NCI-H82 treated with DMSO at 0.1 percent for 48 hours (cell line): ENCODE measurements at regions not wholly inside any gene's neighbourhood (a gene's known extent, or its start where the extent isn't known, plus 50 kb on each side); places are given as distances from the start of the nearest gene placed in this dataset.

Source experiments
- DNase-seq: peaks from one replicate; lab custom pipeline; 2025; ENCODE audit not compliant: unreplicated experiment; lab: John Stamatoyannopoulos, UW

DNA sequence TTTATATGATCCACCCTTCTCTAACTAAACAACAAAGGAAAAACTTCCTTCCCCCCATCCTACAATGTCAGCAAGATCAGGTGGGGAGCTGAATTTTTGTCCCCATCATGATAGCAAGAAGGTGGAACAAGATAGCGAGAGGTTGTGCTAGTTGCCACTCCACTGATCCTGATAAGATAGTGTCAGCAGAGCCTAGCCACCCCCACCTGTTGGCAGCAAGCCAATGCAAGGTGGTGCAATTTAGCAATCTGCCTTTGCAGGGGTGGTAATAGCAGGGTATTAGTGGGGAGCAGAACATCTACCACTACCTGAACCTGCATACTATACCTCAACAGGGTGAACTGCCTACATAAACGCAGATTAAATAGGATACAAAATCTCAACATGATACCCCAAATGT lies 80.2 kb upstream of the MAMLD1 start:
- no peak for DNase-seq

DNA sequence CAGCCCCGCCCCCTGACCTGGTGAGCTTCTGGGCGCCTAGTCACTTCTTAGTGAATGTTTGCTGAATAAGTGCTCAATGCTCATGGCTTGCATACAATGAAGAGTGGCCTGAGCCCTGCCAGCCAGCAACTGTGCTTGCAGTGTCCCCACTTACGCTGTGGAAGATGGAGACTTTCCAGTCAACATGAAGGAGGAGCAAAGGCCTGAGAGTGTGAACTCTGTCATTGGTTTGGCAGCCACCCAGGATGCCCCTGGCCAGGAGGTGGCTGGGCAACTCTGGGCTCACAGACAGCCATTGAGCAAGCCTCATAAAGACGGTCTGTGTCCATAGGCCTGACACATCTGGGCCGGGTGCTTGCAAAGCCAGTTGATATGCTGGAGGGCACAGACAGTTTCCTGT lies 72.1 kb upstream of the MAMLD1 start:
- DNase-seq, result no peak

DNA sequence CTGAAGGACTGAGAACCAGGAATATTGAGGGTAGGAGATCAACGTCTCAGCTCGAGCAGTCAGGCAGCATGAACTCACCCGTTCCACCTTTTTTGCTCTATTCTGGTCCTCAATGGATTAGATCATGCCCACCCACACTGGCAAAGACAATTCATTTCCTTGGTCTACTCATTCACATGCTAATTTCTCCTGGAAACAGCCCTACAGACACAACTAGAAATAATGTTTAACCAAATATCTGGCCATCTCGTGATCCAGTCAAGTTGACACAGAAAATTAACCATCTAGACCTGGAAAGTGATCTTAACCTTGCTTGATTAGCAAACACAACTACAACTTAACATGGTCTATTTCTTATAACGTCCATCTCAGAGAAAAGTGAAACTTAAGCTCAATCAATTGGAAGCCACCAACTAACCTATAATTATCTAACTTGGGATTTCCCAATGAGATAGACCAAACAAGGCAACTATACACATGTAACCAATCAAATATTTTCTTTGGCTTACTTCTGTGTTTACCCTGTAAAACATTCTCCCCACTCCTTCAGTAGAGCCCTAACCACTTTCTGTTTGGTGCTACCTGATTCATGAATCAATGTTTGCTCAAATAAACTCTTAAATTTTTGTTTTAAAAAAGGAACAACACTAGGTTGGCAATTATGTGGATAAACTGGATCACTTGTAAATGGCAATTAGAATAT lies 69.7 kb upstream of the MAMLD1 start:
- no peak for DNase-seq

DNA sequence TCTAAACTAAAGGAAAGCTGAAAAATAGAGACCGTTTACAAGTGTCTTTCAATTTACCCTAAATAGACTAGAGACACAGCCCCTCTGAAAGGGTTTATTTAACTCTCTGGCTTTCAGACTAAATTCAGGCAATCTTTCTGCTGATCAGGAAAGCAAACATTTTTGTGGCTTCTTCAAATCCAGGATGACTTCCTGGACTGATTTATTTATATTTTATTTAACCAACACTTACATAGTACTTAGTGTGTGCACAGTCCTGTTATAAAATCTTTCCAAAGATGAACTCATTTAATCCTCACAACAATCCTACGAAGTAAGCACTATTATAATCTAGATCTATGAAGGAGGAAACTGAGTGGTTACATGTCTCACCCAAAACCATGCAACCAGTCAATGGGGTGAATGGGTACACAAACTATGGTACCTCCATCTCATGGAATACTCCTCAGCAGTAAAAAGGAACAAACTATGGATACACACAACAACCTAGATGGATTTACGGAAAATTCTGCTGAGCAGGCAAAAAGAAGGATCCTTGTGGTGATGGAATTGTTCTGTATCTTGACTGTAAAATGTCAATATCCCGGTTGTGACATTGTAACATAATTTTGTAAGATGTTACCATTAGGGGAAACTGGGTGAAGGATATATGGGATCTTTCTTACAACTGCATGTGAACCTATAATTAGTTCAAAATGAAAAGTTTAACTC lies 64.1 kb upstream of the MAMLD1 start:
- DNase-seq, result no peak

DNA sequence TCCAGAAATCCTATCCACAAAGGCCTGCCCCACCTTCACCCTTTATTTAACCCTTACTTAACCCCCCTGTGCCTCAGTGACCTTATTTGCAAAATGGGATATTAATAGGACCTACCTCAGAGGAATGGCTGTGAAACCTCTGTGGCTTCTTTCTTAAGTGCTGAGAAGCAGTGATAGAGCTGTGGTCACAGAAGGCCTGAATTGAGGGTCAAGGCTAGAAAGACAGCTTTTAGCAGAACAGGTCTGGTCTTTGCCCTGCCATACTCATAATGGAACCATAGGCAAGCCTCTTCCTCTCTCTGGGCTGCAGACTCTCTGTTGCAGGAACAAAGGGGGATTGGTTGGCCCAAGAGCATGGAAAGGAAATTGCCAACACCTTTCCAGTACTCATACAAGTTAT lies 63.5 kb upstream of the MAMLD1 start:
- DNase-seq, result no peak

DNA sequence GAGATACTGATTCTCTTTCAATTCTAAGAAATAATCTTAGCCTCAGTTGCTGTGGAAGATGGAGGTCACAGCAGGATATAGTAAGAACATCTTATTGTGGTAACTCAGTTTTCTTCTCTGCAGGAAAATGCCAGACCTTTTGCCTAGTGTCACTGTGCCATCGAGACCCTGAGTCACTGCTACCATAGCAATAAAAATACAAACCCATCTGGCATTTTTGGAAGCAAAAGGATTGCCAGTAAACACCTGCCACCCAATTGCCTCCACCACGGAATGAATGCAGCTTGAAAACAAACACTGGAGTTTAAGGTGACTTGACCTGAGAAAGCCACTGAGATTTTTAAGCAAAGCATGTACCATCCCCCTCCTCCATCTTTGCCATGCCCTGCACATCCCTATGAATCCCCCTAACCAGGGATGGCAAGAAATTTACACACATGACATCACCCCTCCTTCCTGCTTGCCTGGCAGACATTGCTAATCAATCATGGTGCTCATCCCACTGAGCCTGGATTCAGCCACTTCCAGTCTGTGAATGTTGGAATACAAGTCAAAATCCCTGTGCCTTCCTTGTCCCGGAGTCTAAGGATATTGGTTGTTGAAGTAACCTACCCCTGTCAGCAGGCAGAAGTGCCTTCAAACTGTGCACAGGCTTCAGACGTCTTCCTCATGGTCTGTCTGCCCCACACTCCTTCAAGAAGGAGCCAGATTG lies 59.6 kb upstream of the MAMLD1 start:
- DNase-seq, result no peak

DNA sequence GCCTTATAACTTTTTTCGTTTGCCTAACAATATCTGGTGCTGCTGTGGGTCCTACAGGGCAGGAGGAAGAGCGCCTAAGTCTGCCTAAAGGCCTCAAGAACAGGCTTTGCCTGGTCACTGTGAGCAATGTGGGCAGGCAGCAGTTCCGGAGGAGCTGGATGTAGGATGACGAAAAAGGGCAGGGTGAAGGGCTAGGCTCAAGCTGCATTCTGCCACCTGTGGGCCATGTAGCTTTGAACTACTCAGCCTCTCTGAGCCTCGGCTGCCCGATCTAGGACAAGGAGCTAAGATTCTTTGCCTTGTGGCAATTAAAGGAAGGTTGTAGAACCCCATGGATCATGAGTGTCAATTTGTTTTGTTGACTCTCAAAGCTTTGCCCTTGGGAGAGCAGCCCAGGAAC lies 57.1 kb upstream of the MAMLD1 start:
- DNase-seq, result no peak

DNA sequence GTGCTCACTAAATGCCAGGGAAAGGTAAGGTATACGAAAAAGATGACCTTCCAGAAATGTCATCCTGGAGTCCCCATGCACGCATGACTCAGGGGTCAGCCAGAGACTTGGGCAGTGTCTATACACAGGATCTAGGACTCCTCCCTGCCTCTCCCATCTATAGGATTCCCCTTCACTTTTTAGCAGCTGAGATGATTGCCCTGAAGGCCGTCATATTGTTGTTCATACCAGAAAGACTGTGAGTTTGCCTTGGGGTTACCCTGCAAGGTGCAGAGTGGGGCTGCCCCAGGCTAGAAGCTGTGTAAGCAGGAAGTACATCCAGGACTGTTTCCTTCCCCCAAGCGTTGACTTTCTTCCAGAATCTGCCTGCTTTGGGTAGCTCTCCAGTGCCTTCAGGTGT lies 55.1 kb upstream of the MAMLD1 start:
- no peak for DNase-seq

DNA sequence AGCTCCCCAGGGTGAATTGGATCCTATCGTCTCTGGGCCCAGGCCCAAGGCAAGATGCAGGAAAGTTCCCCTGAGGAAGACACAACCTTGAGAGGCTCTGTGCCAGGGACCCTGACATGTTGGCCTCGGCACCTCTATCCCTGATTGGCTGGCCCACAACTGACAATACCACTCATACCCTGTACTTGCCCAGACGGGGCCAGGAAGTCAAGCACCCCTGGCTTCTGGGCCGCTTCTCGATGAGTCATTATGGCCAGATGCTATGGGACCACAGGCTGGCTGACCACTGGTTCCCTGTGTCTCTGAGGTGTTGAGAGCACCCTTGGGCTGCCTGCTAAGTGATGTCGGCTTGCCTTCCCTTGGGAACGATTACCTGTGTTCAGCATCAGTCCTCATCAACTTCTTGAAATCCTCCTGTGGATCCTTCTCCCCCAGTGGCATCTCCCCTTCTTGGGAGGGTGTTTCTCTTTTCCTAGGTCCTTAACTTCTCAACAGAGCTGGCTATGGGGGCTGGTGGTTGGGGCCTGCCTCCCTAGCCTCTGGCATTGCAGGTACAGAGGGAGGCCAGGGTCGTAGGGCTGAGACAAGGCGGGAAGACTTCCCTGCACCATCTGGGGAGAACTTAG lies 54.5 kb upstream of the MAMLD1 start:
- DNase-seq, result no peak

DNA sequence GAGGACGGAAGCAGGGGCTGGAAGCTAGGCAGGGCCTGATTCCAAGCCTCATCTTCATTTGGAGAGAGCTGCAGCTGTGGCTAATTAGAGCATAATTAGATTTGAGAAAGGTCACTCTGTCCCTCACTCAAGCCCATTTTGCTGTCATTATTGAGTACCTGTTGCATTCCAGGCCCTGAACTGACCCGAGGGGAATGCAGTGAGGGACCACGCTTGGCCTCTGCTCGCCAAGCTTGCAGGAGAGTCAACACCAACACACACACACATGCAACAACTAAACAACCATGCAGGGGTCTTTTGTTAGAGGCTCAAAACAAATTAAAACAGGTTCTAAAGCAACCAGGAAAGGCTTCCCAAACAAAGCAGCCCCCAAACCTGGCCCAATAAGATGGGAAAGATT lies 52.7 kb upstream of the MAMLD1 start:
- no peak for DNase-seq

DNA sequence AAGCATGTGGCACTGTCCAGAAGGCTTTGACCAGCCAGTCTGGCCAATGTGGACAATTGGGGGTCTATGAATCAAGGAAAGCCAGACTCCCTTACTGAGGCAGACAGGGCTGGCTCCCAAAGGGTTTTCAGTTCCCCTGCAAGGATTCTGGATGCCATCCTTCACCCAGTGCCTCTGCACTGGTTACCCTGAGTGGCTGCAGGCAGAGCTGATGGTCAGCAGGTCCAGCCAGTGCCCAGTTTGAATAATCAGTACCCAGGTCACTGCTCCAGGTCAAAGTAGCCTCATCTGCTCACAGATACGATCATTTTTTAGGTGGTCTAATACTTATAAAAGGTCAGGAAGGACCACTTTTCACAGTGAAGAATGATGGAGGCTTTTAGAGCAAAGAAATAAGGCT lies 52.2 kb upstream of the MAMLD1 start:
- DNase-seq, result no peak

DNA sequence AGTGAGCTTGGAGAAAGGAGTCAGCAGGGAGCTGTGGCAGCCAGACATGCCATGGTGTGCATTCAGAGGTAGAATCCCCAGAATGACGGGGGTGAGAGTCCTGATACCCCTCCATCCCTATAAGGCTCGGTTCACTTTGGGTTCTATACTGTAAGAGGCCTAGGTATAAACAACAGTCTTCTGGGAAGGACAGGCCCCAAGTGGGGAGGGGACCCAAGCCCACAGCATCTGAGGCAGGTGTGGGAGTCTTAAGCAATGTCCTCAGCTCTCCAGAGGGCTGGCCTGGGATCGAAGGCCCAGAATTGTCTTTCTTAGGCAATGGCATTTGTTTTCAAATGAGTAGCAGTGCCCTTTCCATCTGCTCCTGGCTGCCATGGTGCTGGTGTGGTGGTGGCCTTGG lies 50.2 kb upstream of the MAMLD1 start:
- no peak for DNase-seq
